H9 (cell line): ENCODE measurements at regions not wholly inside any gene's neighbourhood (a gene's known extent, or its start where the extent isn't known, plus 50 kb on each side); places are given as distances from the start of the nearest gene placed in this dataset.
A peak's percentile ranks its signal among the peaks of the same experiment; 100 is the strongest.

ENCODE experiments used
- DNase-seq: peaks from one replicate; pipeline ENCODE4 v3.0.0-alpha.2; 2017
- H2AFZ ChIP-seq: one replicate; pipeline ENCODE4 v1.6.1; 2013; ENCODE audit warnings: mild to moderate bottlenecking, low read length, control low read depth, moderate library complexity
- H2AK5ac ChIP-seq: 2 replicates; pipeline ENCODE4 v1.6.1; 2013; ENCODE audit warnings: low read length, control low read depth, mixed read lengths; ENCODE audit not compliant: insufficient read length
- H2BK120ac ChIP-seq: one replicate; pipeline ENCODE4 v1.6.1; 2013; ENCODE audit warnings: low read depth, mild to moderate bottlenecking, low read length, control low read depth, inconsistent platforms; ENCODE audit not compliant: poor library complexity, severe bottlenecking
- H2BK12ac ChIP-seq: 2 replicates; pipeline ENCODE4 v1.6.1; 2013; ENCODE audit warnings: low read length, control low read depth, mixed read lengths, low read depth; ENCODE audit not compliant: insufficient read length
- H2BK15ac ChIP-seq: 2 replicates; pipeline ENCODE4 v1.6.1; 2013; ENCODE audit warnings: low read depth, low read length, control low read depth
- H2BK20ac ChIP-seq: one replicate; pipeline ENCODE4 v1.6.1; 2013; ENCODE audit warnings: low read depth, mild to moderate bottlenecking, low read length, control low read depth, inconsistent platforms; ENCODE audit not compliant: poor library complexity, severe bottlenecking
- H2BK5ac ChIP-seq: 2 replicates; pipeline ENCODE4 v1.6.1; 2013; ENCODE audit warnings: low read length, control low read depth, mixed read lengths; ENCODE audit not compliant: insufficient read length
- H3K14ac ChIP-seq: 2 replicates; pipeline ENCODE4 v1.6.1; 2013; ENCODE audit warnings: low read length, control low read depth; ENCODE audit not compliant: insufficient read depth
- H3K18ac ChIP-seq: 2 replicates; pipeline ENCODE4 v1.6.1; 2013; ENCODE audit warnings: low read depth, mild to moderate bottlenecking, mixed read lengths, low read length, control low read depth; ENCODE audit not compliant: insufficient read length
- H3K23ac ChIP-seq: 2 replicates; pipeline ENCODE4 v1.6.1; 2013; ENCODE audit warnings: low read length, control low read depth, mixed read lengths, low read depth; ENCODE audit not compliant: insufficient read length
- H3K23me2 ChIP-seq: 2 replicates; pipeline ENCODE4 v1.6.1; 2013; ENCODE audit warnings: low read depth, mild to moderate bottlenecking, mixed read lengths, low read length, control low read depth; ENCODE audit not compliant: insufficient read length, poor library complexity, severe bottlenecking
- H3K27ac ChIP-seq: 2 replicates; pipeline ENCODE4 v1.5.1; 2013; ENCODE audit warnings: low read length, control low read depth, mixed read lengths, low read depth; ENCODE audit not compliant: insufficient read length
- H3K27me3 ChIP-seq: 2 replicates; pipeline ENCODE4 v1.6.1; 2013; ENCODE audit warnings: low read length, control low read depth, inconsistent platforms; ENCODE audit not compliant: insufficient read depth
- H3K4ac ChIP-seq: 2 replicates; pipeline ENCODE4 v1.6.1; 2013; ENCODE audit warnings: low read depth, mild to moderate bottlenecking, control low read depth, inconsistent platforms, low read length, moderate library complexity
- H3K4me1 ChIP-seq: 2 replicates; pipeline ENCODE4 v1.6.1; 2013; ENCODE audit warnings: low read length, control low read depth, inconsistent platforms; ENCODE audit not compliant: insufficient read depth
- H3K4me2 ChIP-seq: 2 replicates; pipeline ENCODE4 v1.6.1; 2013; ENCODE audit warnings: low read length, control low read depth, mixed read lengths; ENCODE audit not compliant: insufficient read length, insufficient read depth
- H3K56ac ChIP-seq: 2 replicates; pipeline ENCODE4 v1.6.1; 2013; ENCODE audit warnings: low read depth, mild to moderate bottlenecking, mixed read lengths, low read length, control low read depth; ENCODE audit not compliant: insufficient read length
- H3K79me1 ChIP-seq: 2 replicates; pipeline ENCODE4 v1.6.1; 2013; ENCODE audit warnings: low read depth, mild to moderate bottlenecking, moderate library complexity, low read length, control low read depth, inconsistent platforms; ENCODE audit not compliant: insufficient read depth, poor library complexity, severe bottlenecking
- H3K79me2 ChIP-seq: 2 replicates; pipeline ENCODE4 v1.6.1; 2013; ENCODE audit warnings: low read length, control low read depth, inconsistent platforms; ENCODE audit not compliant: insufficient read depth
- H3K9ac ChIP-seq: 2 replicates; pipeline ENCODE4 v1.6.1; 2013; ENCODE audit warnings: low read length, control low read depth, mixed read lengths; ENCODE audit not compliant: insufficient read length; ENCODE audit errors: extremely low read depth
- H3K9me3 ChIP-seq: one replicate; pipeline ENCODE4 v1.6.1; 2013; ENCODE audit warnings: low read depth, low read length, inconsistent platforms; ENCODE audit not compliant: control insufficient read depth
- H3T11ph ChIP-seq: one replicate; pipeline ENCODE4 v1.6.1; 2013; ENCODE audit warnings: mild to moderate bottlenecking, low read length, control low read depth, inconsistent platforms
- H4K20me1 ChIP-seq: one replicate; pipeline ENCODE4 v1.6.1; 2013; ENCODE audit not compliant: control insufficient read depth, insufficient read length, insufficient read depth
- H4K5ac ChIP-seq: 2 replicates; pipeline ENCODE4 v1.6.1; 2013; ENCODE audit warnings: low read depth, mild to moderate bottlenecking, mixed read lengths, low read length, control low read depth; ENCODE audit not compliant: insufficient read length
- H4K8ac ChIP-seq: replicated peaks from 2 replicates; pipeline ENCODE4 v1.6.1; 2013; ENCODE audit warnings: low read length, control low read depth, mixed read lengths, low read depth; ENCODE audit not compliant: insufficient read length
- H4K91ac ChIP-seq: 2 replicates; pipeline ENCODE4 v1.6.1; 2013; ENCODE audit warnings: low read depth, mild to moderate bottlenecking, moderate library complexity, mixed read lengths, low read length, control low read depth; ENCODE audit not compliant: insufficient read length
- H3K27ac Mint-ChIP-seq, 3 experiments: 2 replicates in 2 of 3; 3 replicates in 1 of 3; pipeline ENCODE4 v1.8.0; 2020 to 2021; ENCODE audit warnings: mixed read lengths in 3 of 3, mild to moderate bottlenecking in 1 of 3, moderate library complexity in 1 of 3
- H3K27me3 Mint-ChIP-seq: 2 replicates; pipeline ENCODE4 v1.8.0; 2021; ENCODE audit warnings: low read depth, mild to moderate bottlenecking, moderate library complexity, mixed read lengths
- H3K36me3 Mint-ChIP-seq, 3 experiments: 2 replicates in 2 of 3; 3 replicates in 1 of 3; pipeline ENCODE4 v1.8.0; 2020 to 2021; ENCODE audit warnings: low read depth in 3 of 3, mixed read lengths in 3 of 3; ENCODE audit not compliant: insufficient read depth in 1 of 3
- H3K4me1 Mint-ChIP-seq, 2 experiments: 2 replicates each; pipeline ENCODE4 v1.8.0; 2020; ENCODE audit warnings: mixed read lengths in 2 of 2
- H3K4me3 Mint-ChIP-seq, 2 experiments: 2 replicates in 1 of 2; 3 replicates in 1 of 2; pipeline ENCODE4 v1.8.0; 2020 to 2021; ENCODE audit warnings: mild to moderate bottlenecking in 2 of 2, mixed read lengths in 2 of 2, moderate library complexity in 1 of 2
- H3K9me3 Mint-ChIP-seq, 2 experiments: 2 replicates in 1 of 2; 3 replicates in 1 of 2; pipeline ENCODE4 v1.8.0; 2020; ENCODE audit warnings: mild to moderate bottlenecking in 2 of 2, mixed read lengths in 2 of 2, moderate library complexity in 1 of 2
- WGBS: extraction: QIAGEN DNeasy Blood & Tissue Kit; methylation state at CpG from one replicate; pipeline ENCODE4 v1.1.7; 2013; ENCODE audit warnings: missing lambda C conversion rate, low lambda C conversion rate, mixed read lengths; ENCODE audit not compliant: insufficient read length; ENCODE audit errors: extremely low coverage; 5-methylcytosine and 5-hydroxymethylcytosine counted together
- TF ChIP-seq, protein P1 (sequence below): fragments of 200-600 bp; sonication (generic); conservative IDR thresholded peaks from 3 replicates; pipeline ENCODE4 v1.8.0; 2021; ENCODE audit warnings: antibody characterized with exemption, mild to moderate bottlenecking

DNA sequence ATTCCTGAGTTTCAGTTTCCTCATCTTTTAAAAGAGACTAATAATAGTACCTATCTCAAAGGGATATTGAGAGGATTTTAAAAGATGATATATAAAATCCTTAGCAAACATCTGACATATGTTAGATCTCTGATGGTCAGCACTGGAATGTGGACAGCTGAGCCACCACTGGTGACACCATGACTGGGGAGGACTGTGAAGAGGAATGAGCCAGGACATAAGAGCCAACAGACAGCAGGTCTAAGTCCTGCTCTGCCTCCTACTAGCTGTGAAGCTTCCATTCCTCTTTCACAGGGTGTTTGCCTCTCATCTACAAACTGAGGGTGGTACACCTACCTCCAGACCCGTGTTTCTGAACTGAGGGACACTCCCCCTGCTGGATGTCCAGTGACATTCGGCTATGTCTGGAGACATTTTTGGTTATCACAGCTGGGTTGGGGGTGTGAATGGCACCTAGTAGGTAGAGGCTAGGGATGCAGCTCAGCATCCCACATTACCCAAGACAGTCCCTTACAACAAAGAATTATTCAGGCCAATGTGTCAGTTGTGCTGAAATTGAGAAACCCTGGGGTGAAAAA is 109.1 kb upstream of the OLIG2 start:
- Histone ChIP-seq H3K27me3 (no peaks in the 10 kb centered on the region), H3K9ac (no peak overlapping the region), H3K23me2 (no peaks in the 10 kb centered on the region), H3K4me2 (no peak overlapping the region), H2AFZ (no peak overlapping the region), H3K9me3 (no peaks in the 10 kb centered on the region), H4K8ac (no peak overlapping the region), H4K5ac (no peak overlapping the region), H2BK5ac (no peak overlapping the region), H3K4me1 (peaks cover 2% of the 10 kb centered on the region; the same call in 1 of the 2 replicates), H3K79me1 (no peaks in the 10 kb centered on the region), H3T11ph (no peak overlapping the region), H2AK5ac (no peak overlapping the region), H4K20me1 (no peaks in the 10 kb centered on the region), H2BK20ac (no peak overlapping the region), H2BK12ac (no peak overlapping the region), H3K23ac (no peak overlapping the region), H3K56ac (no peak overlapping the region), H3K18ac (no peak overlapping the region), H2BK120ac (no peak overlapping the region), H4K91ac (no peak overlapping the region), H3K27ac (no peak overlapping the region), H3K14ac (no peak overlapping the region), H2BK15ac (no peak overlapping the region), H3K79me2 (no peaks in the 10 kb centered on the region), H3K4ac (no peak overlapping the region)
- peaks cover 14 to 20% of the 10 kb centered on the region in 2 experiments for H3K9me3 Mint-ChIP-seq
- no peak overlapping the region for H3K27ac Mint-ChIP-seq
- DNase-seq = no peak
- H3K4me1 Mint-ChIP-seq = peaks cover 26 to 29% of the 10 kb centered on the region in 2 experiments
- no peak overlapping the region for H3K4me3 Mint-ChIP-seq
- peaks cover 9 to 24% (median 9%) of the 10 kb centered on the region in 3 experiments; a peak in 5 of 7 replicates for H3K36me3 Mint-ChIP-seq
- TF ChIP-seq, protein P1, sequence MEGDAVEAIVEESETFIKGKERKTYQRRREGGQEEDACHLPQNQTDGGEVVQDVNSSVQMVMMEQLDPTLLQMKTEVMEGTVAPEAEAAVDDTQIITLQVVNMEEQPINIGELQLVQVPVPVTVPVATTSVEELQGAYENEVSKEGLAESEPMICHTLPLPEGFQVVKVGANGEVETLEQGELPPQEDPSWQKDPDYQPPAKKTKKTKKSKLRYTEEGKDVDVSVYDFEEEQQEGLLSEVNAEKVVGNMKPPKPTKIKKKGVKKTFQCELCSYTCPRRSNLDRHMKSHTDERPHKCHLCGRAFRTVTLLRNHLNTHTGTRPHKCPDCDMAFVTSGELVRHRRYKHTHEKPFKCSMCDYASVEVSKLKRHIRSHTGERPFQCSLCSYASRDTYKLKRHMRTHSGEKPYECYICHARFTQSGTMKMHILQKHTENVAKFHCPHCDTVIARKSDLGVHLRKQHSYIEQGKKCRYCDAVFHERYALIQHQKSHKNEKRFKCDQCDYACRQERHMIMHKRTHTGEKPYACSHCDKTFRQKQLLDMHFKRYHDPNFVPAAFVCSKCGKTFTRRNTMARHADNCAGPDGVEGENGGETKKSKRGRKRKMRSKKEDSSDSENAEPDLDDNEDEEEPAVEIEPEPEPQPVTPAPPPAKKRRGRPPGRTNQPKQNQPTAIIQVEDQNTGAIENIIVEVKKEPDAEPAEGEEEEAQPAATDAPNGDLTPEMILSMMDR = peak; percentile 55; the same call in 2 of the 3 replicates
- H3K27me3 Mint-ChIP-seq = peaks cover 2% of the 10 kb centered on the region; the same call in 1 of the 2 replicates
- WGBS = no CpG with 5 or more reads among the region's 2 CpGs
